ENCODE measurements at regions not wholly inside any gene's neighbourhood (a gene's known extent, or its start where the extent isn't known, plus 50 kb on each side); places are given as distances from the start of the nearest gene placed in this dataset.

GRCh38 chr6:14275493-14275851 lies 157.9 kb downstream of the CD83 start:
- no peaks in the 10 kb centered on the region for H3K9me2 ChIP-seq (replicated peaks; ENCODE audit: insufficient read depth, low read length)
- no peaks in the 10 kb centered on the region for H4K20me1 ChIP-seq (ENCODE audit: low read depth, low read length)
- H3K36me3 ChIP-seq (ENCODE audit: low read length) = no peaks in the 10 kb centered on the region; the same call in 1 of the 2 replicates
- peak overlapping the region; percentile 83; the same call in 1 of the 2 replicates for H3K27ac ChIP-seq (ENCODE audit: low read depth, low read length)
- H3K9me3 ChIP-seq (ENCODE audit: insufficient read depth, low read length) = peaks cover 13% of the 10 kb centered on the region; the same call in 1 of the 2 replicates
- peak overlapping the region; percentile 43 for H3K9ac ChIP-seq (ENCODE audit: low read length)
- peak overlapping the region; percentile 4 for H2AFZ ChIP-seq (ENCODE audit: low read depth, low read length, severe bottlenecking)
- H3K4me3 ChIP-seq (ENCODE audit: insufficient read depth, low read length, poor library complexity, severe bottlenecking) = no peak overlapping the region
- H3F3A ChIP-seq (ENCODE audit: insufficient read depth) = no peaks in the 10 kb centered on the region
- TF ChIP-seq EZH2phosphoT487 (conservative IDR thresholded peaks at IDR 0.05; ENCODE audit: low read length) = no peak
- H3K4me2 ChIP-seq (ENCODE audit: low read depth, low read length, poor library complexity, severe bottlenecking) = peak overlapping the region; percentile 63
- H3K79me2 ChIP-seq (ENCODE audit: insufficient read depth, low read length) = no peaks in the 10 kb centered on the region
- H3K27me3 ChIP-seq (ENCODE audit: low read length) = no peaks in the 10 kb centered on the region

- Histone ChIP-seq H4K20me1 (ENCODE audit: low read depth, low read length) (no peaks in the 10 kb centered on the region), H3K27ac (ENCODE audit: low read depth, low read length) (peak overlapping the region; percentile 83), H3K27me3 (ENCODE audit: low read length) (no peaks in the 10 kb centered on the region), H2AFZ (ENCODE audit: low read depth, low read length, severe bottlenecking) (no peak overlapping the region), H3F3A (ENCODE audit: insufficient read depth) (no peaks in the 10 kb centered on the region), H3K9me2 (replicated peaks; ENCODE audit: insufficient read depth, low read length) (no peaks in the 10 kb centered on the region), H3K4me3 (ENCODE audit: insufficient read depth, low read length, poor library complexity, severe bottlenecking) (peak overlapping the region; percentile 23), H3K79me2 (ENCODE audit: insufficient read depth, low read length) (no peaks in the 10 kb centered on the region), H3K9me3 (ENCODE audit: insufficient read depth, low read length) (peaks cover 13% of the 10 kb centered on the region; the same call in 1 of the 2 replicates), H3K36me3 (ENCODE audit: low read length) (no peaks in the 10 kb centered on the region; the same call in 1 of the 2 replicates), H3K4me2 (ENCODE audit: low read depth, low read length, poor library complexity, severe bottlenecking) (peak overlapping the region; percentile 63), H3K9ac (ENCODE audit: low read length) (peak overlapping the region; percentile 43)
- TF ChIP-seq EZH2phosphoT487 (conservative IDR thresholded peaks at IDR 0.05; ENCODE audit: low read length) (no peak), CTCF (IDR thresholded peaks at IDR 0.05; ENCODE audit: insufficient read depth, low read length, poor library complexity, severe bottlenecking) (no peak)
Observed at GRCh38 chr6:14276071-14276470, 158.5 kb downstream of the CD83 start.

GRCh38 chr6:14276667-14277404 lies 159.3 kb downstream of the CD83 start:
- peak overlapping the region; percentile 83 for H3K27ac ChIP-seq (ENCODE audit: low read depth, low read length)
- no peaks in the 10 kb centered on the region for H4K20me1 ChIP-seq (ENCODE audit: low read depth, low read length)
- peak overlapping the region; percentile 15 for H2AFZ ChIP-seq (ENCODE audit: low read depth, low read length, severe bottlenecking)
- H3K27me3 ChIP-seq (ENCODE audit: low read length) = no peaks in the 10 kb centered on the region
- peak overlapping the region; percentile 43 for H3K9ac ChIP-seq (ENCODE audit: low read length)
- no peaks in the 10 kb centered on the region for H3K9me2 ChIP-seq (replicated peaks; ENCODE audit: insufficient read depth, low read length)
- H3K79me2 ChIP-seq (ENCODE audit: insufficient read depth, low read length) = no peaks in the 10 kb centered on the region
- H3F3A ChIP-seq (ENCODE audit: insufficient read depth) = no peaks in the 10 kb centered on the region
- H3K4me2 ChIP-seq (ENCODE audit: low read depth, low read length, poor library complexity, severe bottlenecking) = peak overlapping the region; percentile 63
- peak overlapping the region; percentile 23 for H3K4me3 ChIP-seq (ENCODE audit: insufficient read depth, low read length, poor library complexity, severe bottlenecking)
- peaks cover 13% of the 10 kb centered on the region; the same call in 1 of the 2 replicates for H3K9me3 ChIP-seq (ENCODE audit: insufficient read depth, low read length)
- H3K36me3 ChIP-seq (ENCODE audit: low read length) = no peaks in the 10 kb centered on the region; the same call in 1 of the 2 replicates
- TF ChIP-seq EZH2phosphoT487 (conservative IDR thresholded peaks at IDR 0.05; ENCODE audit: low read length) = no peak
- no peak for TF ChIP-seq CTCF (IDR thresholded peaks at IDR 0.05; ENCODE audit: insufficient read depth, low read length, poor library complexity, severe bottlenecking)

GRCh38 chr6:14277405-14277930 lies 159.9 kb downstream of the CD83 start:
- Histone ChIP-seq H3F3A (ENCODE audit: insufficient read depth) (no peaks in the 10 kb centered on the region), H2AFZ (ENCODE audit: low read depth, low read length, severe bottlenecking) (peak overlapping the region; percentile 3), H3K4me3 (ENCODE audit: insufficient read depth, low read length, poor library complexity, severe bottlenecking) (peak overlapping the region; percentile 3), H3K36me3 (ENCODE audit: low read length) (no peaks in the 10 kb centered on the region; the same call in 1 of the 2 replicates), H3K9me2 (replicated peaks; ENCODE audit: insufficient read depth, low read length) (no peaks in the 10 kb centered on the region), H3K79me2 (ENCODE audit: insufficient read depth, low read length) (no peaks in the 10 kb centered on the region), H3K9me3 (ENCODE audit: insufficient read depth, low read length) (peaks cover 7% of the 10 kb centered on the region; the same call in 1 of the 2 replicates), H3K27ac (ENCODE audit: low read depth, low read length) (peak overlapping the region; percentile 83), H3K4me2 (ENCODE audit: low read depth, low read length, poor library complexity, severe bottlenecking) (peak overlapping the region; percentile 63), H4K20me1 (ENCODE audit: low read depth, low read length) (no peaks in the 10 kb centered on the region), H3K27me3 (ENCODE audit: low read length) (no peaks in the 10 kb centered on the region), H3K9ac (ENCODE audit: low read length) (peak overlapping the region; percentile 43)
- no peak for TF ChIP-seq CTCF (IDR thresholded peaks at IDR 0.05; ENCODE audit: insufficient read depth, low read length, poor library complexity, severe bottlenecking)
- TF ChIP-seq EZH2phosphoT487 (conservative IDR thresholded peaks at IDR 0.05; ENCODE audit: low read length) = no peak
